Liver (tissue), 8 donors: ENCODE measurements at regions not wholly inside any gene's neighbourhood (a gene's known extent, or its start where the extent isn't known, plus 50 kb on each side); places are given as distances from the start of the nearest gene placed in this dataset.

Experiments
- DNase-seq: peaks from one replicate; pipeline ENCODE4 v3.0.0-alpha.2; 2017; ENCODE audit warnings: low spot score
- H3K27ac ChIP-seq, 2 donors: one replicate each; pipeline ENCODE4 v1.7.0; 2013; ENCODE audit warnings: inconsistent platforms in 2 of 2, low read length in 2 of 2, control low read depth in 1 of 2, low read depth in 1 of 2, mild to moderate bottlenecking in 1 of 2
- H3K27me3 ChIP-seq, 4 donors: one replicate each; pipeline versions ENCODE4 v1.6.1 to v1.7.0; 2013; ENCODE audit warnings: low read length in 3 of 4, inconsistent platforms in 1 of 4, mild to moderate bottlenecking in 1 of 4, moderate library complexity in 1 of 4; ENCODE audit not compliant: control insufficient read depth in 4 of 4, insufficient read depth in 4 of 4
- H3K36me3 ChIP-seq, 4 donors: one replicate each; pipeline versions ENCODE4 v1.6.1 to v1.7.0; 2013; ENCODE audit warnings: low read length in 3 of 4, mild to moderate bottlenecking in 3 of 4, low read depth in 1 of 4, moderate library complexity in 1 of 4; ENCODE audit not compliant: control insufficient read depth in 4 of 4, insufficient read depth in 3 of 4
- H3K4me1 ChIP-seq, 4 donors: one replicate each; pipeline versions ENCODE4 v1.6.1 to v1.7.0; 2013; ENCODE audit warnings: low read length in 3 of 4, mild to moderate bottlenecking in 3 of 4, moderate library complexity in 1 of 4; ENCODE audit not compliant: control insufficient read depth in 4 of 4, insufficient read depth in 4 of 4
- H3K4me3 ChIP-seq, 3 donors: one replicate each; pipeline versions ENCODE4 v1.6.1 to v1.7.0; 2013; ENCODE audit warnings: low read length in 3 of 3, control low read depth in 1 of 3, low read depth in 1 of 3, mild to moderate bottlenecking in 1 of 3
- H3K9ac ChIP-seq, 2 donors: one replicate each; pipeline ENCODE4 v1.7.0; 2013; ENCODE audit warnings: low read length in 2 of 2, mild to moderate bottlenecking in 2 of 2, moderate library complexity in 2 of 2, control low read depth in 1 of 2, low read depth in 1 of 2
- H3K9me3 ChIP-seq, 4 donors: one replicate each; pipeline versions ENCODE4 v1.6.1 to v1.7.0; 2013; ENCODE audit warnings: low read length in 3 of 4; ENCODE audit not compliant: control insufficient read depth in 4 of 4
- ATF3 ChIP-seq: IDR thresholded peaks from 2 replicates; pipeline ENCODE4 v1.6.1; 2016; ENCODE audit warnings: antibody characterized with exemption
- CTCF ChIP-seq: fragments of 150-350 bp; IDR thresholded peaks from 2 replicates; pipeline ENCODE4 v1.5.1; 2017; ENCODE audit warnings: improper control_type of control experiment, low read depth, low read length; ENCODE audit not compliant: missing input control
- EGR1 ChIP-seq, 2 donors: IDR thresholded peaks; 2 replicates each; pipeline ENCODE4 v1.6.1; 2016 to 2018; ENCODE audit warnings: antibody characterized with exemption in 2 of 2, low read depth in 2 of 2
- FOXA1 ChIP-seq: IDR thresholded peaks from 2 replicates; pipeline ENCODE4 v1.6.1; 2016; ENCODE audit warnings: antibody characterized with exemption
- FOXA2 ChIP-seq: IDR thresholded peaks from 2 replicates; pipeline ENCODE4 v1.6.1; 2016; ENCODE audit warnings: antibody characterized with exemption
- GABPA ChIP-seq, 2 donors: IDR thresholded peaks in 1 of 2; conservative IDR thresholded peaks in 1 of 2; 2 replicates each; pipeline ENCODE4 v1.6.1; 2016; ENCODE audit warnings: antibody characterized with exemption in 2 of 2, mild to moderate bottlenecking in 1 of 2, moderate library complexity in 1 of 2
- HNF4A ChIP-seq, 2 donors: conservative IDR thresholded peaks; 2 replicates each; pipeline ENCODE4 v1.6.1; 2016; ENCODE audit warnings: antibody characterized with exemption in 2 of 2, mild to moderate bottlenecking in 2 of 2
- HNF4G ChIP-seq: IDR thresholded peaks from 2 replicates; pipeline ENCODE4 v1.6.1; 2016; ENCODE audit warnings: antibody characterized with exemption
- JUND ChIP-seq, 2 donors: IDR thresholded peaks; 2 replicates each; pipeline ENCODE4 v1.6.1; 2016; ENCODE audit warnings: antibody characterized with exemption in 2 of 2
- MAX ChIP-seq: IDR thresholded peaks from 2 replicates; pipeline ENCODE4 v1.6.1; 2016; ENCODE audit warnings: antibody characterized with exemption
- NR2F2 ChIP-seq: IDR thresholded peaks from 2 replicates; pipeline ENCODE4 v1.6.1; 2016; ENCODE audit warnings: antibody characterized with exemption
- RAD21 ChIP-seq, 2 donors: IDR thresholded peaks; 2 replicates each; pipeline ENCODE4 v1.6.1; 2016; ENCODE audit warnings: antibody characterized with exemption in 2 of 2, mild to moderate bottlenecking in 2 of 2
- REST ChIP-seq: IDR thresholded peaks from 2 replicates; pipeline ENCODE4 v1.6.1; 2016; ENCODE audit warnings: antibody characterized with exemption, mild to moderate bottlenecking
- RXRA ChIP-seq, 2 donors: IDR thresholded peaks; 2 replicates each; pipeline ENCODE4 v1.6.1; 2017 to 2018; ENCODE audit warnings: antibody characterized with exemption in 2 of 2, mild to moderate bottlenecking in 1 of 2
- SP1 ChIP-seq: IDR thresholded peaks from 2 replicates; pipeline ENCODE4 v1.6.1; 2018; ENCODE audit warnings: antibody characterized with exemption, mild to moderate bottlenecking
- TAF1 ChIP-seq: conservative IDR thresholded peaks from 2 replicates; pipeline ENCODE4 v1.6.1; 2016; ENCODE audit warnings: antibody characterized with exemption, mild to moderate bottlenecking
- YY1 ChIP-seq: IDR thresholded peaks from 2 replicates; pipeline ENCODE4 v1.6.1; 2016; ENCODE audit warnings: antibody characterized with exemption, mild to moderate bottlenecking
- ZBTB33 ChIP-seq: IDR thresholded peaks from 2 replicates; pipeline ENCODE4 v1.6.1; 2016; ENCODE audit warnings: antibody characterized with exemption
- WGBS: extraction: QIAGEN DNeasy Blood & Tissue Kit; methylation state at CpG from one replicate; pipeline ENCODE4 v1.1.7; 2013; 5-methylcytosine and 5-hydroxymethylcytosine counted together
- donor health status: healthy.
- donor health status: healthy.
- donor health status: healthy.
- donor health status: healthy.
- donor health status: healthy.

GRCh38 chr7:52009181-52009580 is 692.6 kb upstream of the COBL start:
- no peaks in the 10 kb centered on the region for H3K9me3 ChIP-seq
- no peak overlapping the region for H3K27ac ChIP-seq
- H3K4me3 ChIP-seq: no peak overlapping the region
- no peak for TF ChIP-seq ATF3
- no peak for TF ChIP-seq ZBTB33
- TF ChIP-seq JUND (IDR thresholded peaks at IDR 0.05): no peak
- TF ChIP-seq FOXA2: no peak
- TF ChIP-seq NR2F2: no peak
- TF ChIP-seq MAX: no peak
- no peak for TF ChIP-seq RAD21 (IDR thresholded peaks at IDR 0.05)
- TF ChIP-seq REST: no peak
- no peak for TF ChIP-seq FOXA1
- TF ChIP-seq SP1: no peak
- no peak for TF ChIP-seq CTCF
- TF ChIP-seq HNF4G: no peak
- no peak for TF ChIP-seq HNF4A (conservative IDR thresholded peaks at IDR 0.05)
- TF ChIP-seq GABPA (IDR thresholded peaks at IDR 0.05 in 1 of 2, conservative IDR thresholded peaks at IDR 0.05 in 1 of 2): no peak
- TF ChIP-seq RXRA (IDR thresholded peaks at IDR 0.05): no peak
- TF ChIP-seq EGR1 (IDR thresholded peaks at IDR 0.05; ENCODE audit: low read depth in 2 of 2): no peak
- TF ChIP-seq YY1: no peak
- no peaks in the 10 kb centered on the region for H3K27me3 ChIP-seq
- 67% methylated on average over 1 of the region's 1 CpG for WGBS
- no peak overlapping the region for H3K9ac ChIP-seq
- no peaks in the 10 kb centered on the region for H3K4me1 ChIP-seq
- no peaks in the 10 kb centered on the region for H3K36me3 ChIP-seq
- no peak for DNase-seq

GRCh38 chr7:52006674-52007073 is 690.1 kb upstream of the COBL start:
- H3K27ac ChIP-seq: no peak overlapping the region
- no peak overlapping the region for H3K4me3 ChIP-seq
- H3K9ac ChIP-seq: no peak overlapping the region
- no peaks in the 10 kb centered on the region for H3K36me3 ChIP-seq
- TF ChIP-seq TAF1: no peak
- TF ChIP-seq NR2F2: no peak
- no peak for TF ChIP-seq YY1
- no peak for TF ChIP-seq CTCF
- no peak for TF ChIP-seq REST
- DNase-seq: no peak
- no peaks in the 10 kb centered on the region for H3K27me3 ChIP-seq
- WGBS: 38% methylated on average over 1 of the region's 1 CpG
- H3K4me1 ChIP-seq: no peaks in the 10 kb centered on the region
- no peaks in the 10 kb centered on the region for H3K9me3 ChIP-seq
